ELR (cell line): ENCODE measurements at regions not wholly inside any gene's neighbourhood (a gene's known extent, or its start where the extent isn't known, plus 50 kb on each side); places are given as distances from the start of the nearest gene placed in this dataset.

Experiments
- DNase-seq: peaks from one replicate; pipeline ENCODE4 v3.0.0-alpha.2; 2015; ENCODE audit warnings: low read depth

DNA sequence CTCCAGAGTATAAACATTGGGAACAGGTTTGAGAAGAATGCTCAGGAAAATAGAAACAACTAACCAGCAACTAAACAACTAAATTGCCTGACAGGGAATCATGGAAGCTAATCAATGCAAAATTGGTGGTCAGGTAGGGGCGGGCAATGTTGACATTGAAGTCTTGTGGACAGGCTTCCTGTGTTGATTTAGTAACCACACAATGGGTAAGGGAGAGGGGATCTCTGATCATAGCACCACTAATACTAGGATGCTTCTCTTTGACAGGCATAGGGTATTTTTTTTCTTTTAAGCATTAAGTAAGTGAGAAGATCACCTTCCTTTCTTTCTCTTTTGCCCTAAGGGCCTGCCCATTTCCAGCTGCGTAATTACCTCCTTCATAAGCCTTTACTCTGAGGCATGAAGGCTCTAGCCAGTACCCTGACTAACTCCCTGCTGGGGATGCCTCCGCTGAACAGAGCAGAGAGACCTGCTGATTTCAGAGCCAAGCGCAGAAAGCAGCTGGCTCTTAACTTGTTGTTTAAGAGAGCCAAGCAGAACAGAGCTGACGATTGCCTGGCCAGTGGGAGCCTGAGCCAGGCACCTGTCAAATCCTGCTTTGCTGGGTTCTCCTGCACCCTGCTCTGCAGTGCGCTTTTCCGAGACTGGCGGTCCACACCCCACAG lies 118.7 kb downstream of the BMP2 start:
- no peak for DNase-seq

DNA sequence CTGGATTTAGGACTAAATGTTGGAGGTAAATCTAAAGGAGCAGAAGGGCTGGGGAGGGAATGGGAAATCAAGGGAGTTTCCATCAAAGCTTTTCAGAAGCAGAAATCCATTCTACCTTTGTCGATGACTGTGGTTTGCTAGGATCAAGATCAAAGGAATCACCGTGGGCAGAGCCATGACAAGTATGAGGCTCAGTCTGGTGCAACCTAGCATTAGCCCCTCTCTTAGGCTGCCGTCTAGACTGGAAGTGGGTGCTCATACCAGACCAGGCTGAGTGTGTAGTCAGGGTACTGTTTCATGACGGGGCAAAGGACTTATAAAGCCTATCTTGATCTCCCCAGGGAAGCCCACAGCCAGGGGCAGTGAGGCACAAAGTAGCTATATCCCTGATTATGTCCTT lies 120.5 kb downstream of the BMP2 start:
- DNase-seq: no peak

DNA sequence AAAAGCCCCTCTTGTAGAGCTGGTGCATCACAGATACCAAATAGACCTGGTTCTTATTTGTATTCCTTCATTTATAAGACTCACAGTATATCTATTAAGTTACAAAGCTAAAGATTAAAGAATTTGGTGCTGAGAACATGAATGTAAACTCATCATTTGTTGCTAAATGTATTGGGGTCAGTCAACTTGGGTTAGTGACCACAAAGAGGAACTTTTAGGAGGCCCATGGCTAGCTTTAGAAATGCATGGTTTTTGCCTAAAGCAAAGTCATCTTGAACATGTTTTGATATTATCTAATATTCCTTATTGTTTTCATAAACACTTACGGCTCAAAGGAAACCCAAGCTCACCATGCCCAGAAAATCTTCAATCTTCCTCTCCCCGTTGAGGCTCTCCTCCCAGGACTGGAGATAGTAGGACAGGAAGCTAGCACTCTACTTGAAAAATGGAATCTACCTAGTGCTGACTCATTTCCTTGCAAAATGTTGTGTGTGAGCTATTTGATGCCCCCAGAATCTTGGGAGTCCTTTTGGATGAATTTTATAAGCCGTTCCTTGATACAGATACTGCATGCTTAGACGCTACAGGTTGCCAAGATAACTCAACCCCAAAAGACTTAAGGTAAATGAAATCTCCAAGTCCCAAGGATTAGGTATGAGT lies 121.4 kb downstream of the BMP2 start:
- DNase-seq: no peak

DNA sequence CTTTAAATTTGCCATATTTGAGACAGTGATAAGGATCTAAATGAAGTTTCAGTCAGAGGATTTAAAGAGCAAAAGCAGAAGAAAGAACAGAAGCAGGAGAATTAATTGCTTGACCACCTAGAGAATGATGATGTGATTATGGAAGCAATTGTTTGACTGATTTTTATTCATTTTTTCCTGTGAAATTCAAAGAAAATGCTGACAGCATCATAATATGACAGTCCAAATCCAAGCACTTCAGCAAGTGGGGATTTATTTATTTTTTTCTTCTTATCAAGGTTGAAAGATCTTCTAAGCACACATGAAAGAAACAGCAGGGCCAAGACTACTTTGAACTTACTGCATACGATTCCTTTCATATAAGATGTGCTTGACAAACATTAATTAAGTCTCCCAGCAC lies 125.2 kb downstream of the BMP2 start:
- DNase-seq: no peak

DNA sequence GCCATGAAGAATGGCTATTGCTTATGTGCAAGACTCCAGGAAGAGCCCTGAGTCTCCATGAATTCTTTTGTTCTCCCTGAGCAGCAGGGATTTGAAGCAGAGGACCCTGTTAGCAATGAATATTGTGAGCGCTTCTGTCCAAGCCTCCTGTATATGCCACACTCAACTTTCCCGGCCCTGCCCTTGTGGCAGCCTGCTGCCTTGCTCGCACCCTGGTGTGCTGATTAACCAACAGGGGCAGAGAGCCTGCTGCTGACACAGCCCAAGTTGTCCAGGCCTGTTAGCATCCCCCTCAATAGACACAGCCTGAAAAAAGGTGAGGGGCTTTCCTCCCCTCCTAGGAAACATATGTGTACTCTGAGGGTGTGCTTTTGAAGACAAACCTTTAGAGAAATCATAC lies 131.4 kb downstream of the BMP2 start:
- DNase-seq: no peak

DNA sequence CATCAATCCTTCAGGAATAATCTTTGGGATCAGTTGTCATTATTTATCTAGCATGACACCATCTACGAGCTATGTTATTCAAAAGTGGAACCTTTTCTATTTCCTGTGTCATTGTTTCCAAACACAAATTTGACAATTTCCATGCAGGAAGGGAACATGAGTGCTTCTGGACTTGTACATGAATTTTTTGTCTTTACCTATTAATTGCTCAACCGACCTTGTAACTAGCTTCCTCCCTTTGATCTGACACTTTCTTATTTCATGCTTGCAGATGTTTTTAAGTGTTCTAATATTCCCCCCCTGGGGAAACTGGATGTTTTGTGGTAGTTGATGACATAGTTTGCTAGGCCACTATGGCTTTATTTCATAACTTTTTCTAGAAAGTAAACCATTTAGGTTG lies 139.4 kb downstream of the BMP2 start:
- no peak for DNase-seq

DNA sequence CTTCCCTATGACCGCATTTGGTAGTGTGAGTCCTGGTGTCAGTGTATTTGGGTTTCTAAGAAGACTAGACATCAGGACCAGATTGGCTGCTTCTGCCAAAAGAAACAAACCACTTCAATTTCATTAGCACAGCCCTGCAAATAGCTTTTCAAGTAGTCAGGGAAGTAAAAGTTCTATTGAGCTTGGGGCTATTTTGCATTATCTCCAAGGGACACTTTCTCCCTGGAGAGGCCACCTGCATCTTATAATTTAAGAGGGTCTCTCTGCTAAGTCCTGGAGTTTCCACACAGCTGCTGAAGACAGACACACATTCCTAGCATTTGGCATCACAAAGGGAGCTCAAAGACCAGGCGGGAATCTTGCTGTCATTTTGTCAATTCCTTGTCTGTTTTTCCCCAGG lies 141.2 kb downstream of the BMP2 start:
- DNase-seq: no peak

DNA sequence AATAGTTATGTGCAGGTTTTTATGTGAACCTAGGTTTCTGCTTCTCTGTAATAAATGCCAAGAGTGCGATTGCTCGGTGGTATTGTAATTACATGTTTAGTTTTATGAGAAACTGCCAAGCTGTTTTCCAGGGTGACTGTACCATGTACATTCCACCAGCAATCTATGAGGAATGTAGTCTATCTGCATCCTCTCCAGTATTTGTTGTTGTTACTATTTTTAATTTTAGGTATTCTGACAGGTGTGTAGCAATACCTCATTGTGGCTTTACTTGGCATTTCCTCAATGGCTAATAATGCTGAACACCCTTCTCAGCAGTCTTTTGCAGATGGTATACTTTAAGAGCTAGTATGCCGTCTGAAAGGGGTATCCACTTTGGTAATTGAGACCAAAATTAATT lies 142.1 kb downstream of the BMP2 start:
- DNase-seq: no peak

DNA sequence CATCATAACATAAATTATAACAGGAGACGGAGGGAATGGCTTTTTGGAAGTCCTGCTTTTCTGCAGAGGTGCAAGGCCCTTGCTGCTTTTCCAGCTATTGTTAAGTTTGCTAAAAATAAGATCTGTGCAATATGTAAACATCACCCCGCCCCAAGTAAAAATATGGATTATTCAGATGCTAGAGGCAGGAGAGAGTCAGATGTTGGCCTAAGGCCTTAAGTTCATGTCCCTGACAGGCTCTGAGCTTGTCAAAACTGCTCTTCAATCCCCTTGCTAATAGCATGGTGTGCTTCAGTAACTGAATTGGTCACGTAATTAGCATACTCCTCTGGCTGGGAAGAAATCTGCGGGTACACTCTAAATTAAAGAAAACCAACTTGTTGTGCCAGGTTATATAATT lies 147.5 kb downstream of the BMP2 start:
- no peak for DNase-seq

DNA sequence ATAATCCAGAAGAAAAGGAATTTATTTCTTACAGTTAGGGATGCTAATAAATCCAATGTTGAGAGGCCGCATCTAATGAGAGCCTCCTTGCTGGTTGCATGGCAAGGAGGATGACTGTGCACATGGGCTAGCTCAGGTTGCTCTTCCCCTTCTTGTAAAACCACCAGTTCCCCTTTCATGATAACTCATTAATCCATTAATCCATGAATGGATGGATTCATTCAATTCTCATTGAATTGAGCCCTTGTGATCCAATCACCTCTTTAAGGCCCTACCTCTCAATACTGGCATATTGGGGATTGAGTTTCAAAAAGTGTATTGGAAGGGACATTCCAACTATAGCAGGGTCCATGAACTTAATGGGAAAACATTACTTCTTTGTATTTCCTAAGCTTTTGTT lies 149.5 kb downstream of the BMP2 start:
- no peak for DNase-seq

DNA sequence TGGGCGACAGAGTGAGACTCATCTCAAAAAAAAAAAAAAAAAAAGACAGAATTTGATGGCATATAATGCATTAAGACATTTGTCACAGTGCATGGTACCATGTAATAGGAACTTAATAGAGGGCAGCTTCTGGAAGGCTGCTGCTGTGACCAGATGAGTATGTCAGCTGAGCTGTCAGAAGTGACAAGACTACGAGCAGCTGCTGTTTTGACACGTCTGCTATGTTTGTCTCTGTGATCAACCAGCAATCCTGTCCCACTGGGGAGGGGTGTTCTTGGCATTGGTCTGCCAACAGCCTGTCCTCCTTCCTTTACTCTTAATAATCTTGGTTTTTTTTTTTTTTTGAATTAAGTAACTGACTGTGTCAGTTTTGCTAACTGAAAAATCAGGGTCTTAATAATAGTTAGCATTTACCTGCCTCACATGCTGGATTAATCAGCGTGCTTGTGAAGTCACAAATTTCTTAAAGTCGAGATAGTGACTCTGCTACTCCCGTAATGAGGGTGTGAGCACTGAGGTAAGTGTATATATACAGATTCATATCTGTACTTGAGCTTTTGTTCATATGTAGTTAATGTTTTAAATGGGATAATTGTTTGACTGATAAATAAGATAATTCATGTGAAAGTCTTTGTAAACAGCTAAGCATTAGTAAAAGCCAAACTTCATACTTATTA lies 152.4 kb downstream of the BMP2 start:
- DNase-seq: no peak

DNA sequence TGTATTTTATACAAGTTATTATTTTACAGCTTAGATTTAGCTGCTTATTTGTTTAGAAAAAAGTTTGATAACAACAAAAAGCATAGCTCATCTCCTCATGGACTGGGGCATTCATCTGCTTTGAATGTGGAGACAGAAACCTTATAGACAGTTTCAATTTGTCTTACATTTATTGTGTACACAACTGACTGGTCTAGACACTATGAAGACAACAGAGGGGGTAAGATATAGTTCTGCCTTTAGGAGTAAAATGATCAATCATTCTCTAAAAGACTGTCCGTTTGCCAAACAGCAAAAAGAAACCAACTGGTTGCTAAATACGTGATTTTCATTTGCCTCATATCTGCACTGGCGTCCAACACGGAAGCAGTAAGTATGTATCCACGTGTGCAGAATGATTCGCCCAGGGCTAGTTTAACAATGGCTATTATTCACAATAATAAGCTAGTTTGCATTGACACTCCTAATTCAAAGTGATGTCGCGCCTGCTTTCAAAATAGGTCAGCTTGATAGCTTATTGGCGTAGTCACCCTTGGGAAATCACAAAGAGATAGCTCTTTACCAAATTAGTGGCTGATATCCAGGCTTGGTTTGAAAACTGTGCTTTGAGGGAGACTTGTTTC lies 153.6 kb downstream of the BMP2 start:
- no peak for DNase-seq

DNA sequence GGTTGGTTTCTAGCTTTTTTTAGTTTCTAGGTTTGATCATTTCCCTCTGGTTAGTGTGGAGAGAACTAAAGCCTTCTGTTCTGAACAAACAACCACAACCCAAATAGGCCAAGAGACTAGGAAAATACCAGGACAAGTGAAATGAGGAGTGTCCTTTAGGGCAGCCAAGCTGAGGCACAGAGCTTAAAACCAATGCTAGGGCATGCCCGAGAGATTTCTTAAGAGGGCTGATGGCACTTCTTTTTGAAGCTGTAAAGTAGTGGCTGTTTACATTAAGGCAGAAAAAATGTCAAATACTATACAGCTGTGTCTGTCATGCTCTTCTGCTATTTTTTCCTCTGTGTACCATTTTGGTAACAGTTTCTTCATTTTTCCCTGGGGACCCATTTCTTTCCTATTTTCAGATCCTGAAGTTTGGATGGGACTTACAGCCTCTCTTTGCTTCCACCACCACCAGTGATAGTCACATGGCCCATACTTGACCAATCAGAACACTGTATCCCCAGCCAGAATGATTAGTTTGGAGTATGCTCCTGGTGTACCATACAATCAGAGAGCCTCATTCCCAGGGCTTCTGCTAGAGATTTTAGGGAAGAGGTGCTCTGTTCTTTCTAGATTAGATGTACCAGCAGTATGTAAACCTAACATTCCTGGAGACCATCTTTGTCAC lies 154.4 kb downstream of the BMP2 start:
- DNase-seq: no peak

DNA sequence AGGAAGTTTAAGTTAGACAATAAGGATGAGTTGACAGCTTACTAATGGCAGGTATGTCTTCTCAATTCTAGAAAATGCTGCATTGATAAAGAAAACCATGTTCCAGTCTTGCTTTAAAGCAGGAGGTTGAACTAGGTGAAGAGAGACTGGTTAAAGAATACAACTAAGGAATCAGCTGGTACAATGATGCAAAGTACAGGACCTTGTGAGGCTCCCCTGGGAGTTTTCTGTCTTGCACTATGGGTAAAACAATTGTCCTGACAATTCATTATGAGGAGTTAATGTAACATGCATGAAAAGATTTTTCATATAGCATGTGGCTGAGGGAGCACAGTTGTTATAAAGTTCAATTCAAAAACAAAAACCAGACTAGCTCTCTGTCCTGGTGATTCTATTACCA lies 157.2 kb downstream of the BMP2 start:
- no peak for DNase-seq

DNA sequence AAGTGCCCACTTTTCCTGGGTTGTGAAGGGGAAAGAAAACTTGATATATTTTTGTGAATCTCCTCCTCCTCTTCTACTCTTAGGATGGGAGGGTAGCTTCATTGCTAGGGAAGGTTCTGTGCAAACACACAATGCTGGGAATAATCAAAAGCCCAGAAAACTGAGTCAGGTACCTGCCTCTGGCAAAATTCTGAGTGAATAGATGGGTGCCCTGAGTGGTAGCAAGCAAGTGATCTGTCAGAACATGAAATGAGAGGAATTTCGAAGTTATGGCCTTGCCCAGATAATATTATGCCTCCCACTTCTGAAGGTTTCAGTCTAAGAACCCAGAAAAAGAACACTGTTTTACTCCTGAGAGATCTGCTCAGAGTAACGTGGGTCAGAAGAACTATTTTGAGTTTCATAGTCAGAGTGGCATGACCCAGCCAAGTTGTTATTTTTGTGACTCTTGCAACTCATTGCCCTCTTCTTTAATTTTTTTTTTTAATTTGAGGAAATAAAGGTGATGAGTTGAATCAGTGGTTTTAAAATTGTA lies 158.3 kb downstream of the BMP2 start:
- no peak for DNase-seq

DNA sequence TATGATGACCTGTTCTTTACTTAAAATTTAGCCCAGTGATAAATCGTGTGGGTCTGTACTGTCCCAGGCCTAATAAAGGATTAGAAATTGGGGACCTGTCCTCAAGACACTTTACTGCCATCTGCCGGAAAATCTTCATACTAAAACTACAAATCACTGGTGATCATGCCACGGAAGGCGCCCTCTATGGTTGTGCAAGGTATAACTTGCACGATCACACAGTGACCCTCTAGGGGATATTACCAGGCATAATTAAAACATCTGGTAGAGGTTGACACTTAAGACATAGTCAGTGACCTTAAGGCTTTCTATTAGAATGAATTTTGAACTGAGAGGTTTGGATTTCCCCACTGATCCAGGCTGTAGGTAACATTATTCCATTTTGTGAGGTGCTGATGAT lies 172.6 kb downstream of the BMP2 start:
- DNase-seq: peak; percentile 4

DNA sequence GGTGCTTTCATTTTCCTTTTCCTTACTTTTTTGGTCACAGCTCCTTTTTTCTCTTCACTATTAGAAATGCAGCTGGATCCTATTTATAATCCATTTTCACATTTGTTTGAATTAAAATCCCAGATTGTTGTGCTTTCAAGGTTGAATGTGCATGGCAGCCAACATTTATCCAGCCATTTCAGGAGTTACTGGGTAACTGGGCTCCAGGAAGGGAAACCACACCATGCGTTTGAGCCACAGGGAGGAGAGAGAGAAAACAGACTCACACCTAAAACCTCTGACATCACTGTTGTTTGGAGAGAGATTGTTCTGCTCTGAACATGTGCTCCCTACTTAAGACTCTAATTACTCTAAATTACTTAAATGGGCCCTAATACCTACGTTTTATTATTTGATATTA lies 173.4 kb downstream of the BMP2 start:
- DNase-seq: no peak

DNA sequence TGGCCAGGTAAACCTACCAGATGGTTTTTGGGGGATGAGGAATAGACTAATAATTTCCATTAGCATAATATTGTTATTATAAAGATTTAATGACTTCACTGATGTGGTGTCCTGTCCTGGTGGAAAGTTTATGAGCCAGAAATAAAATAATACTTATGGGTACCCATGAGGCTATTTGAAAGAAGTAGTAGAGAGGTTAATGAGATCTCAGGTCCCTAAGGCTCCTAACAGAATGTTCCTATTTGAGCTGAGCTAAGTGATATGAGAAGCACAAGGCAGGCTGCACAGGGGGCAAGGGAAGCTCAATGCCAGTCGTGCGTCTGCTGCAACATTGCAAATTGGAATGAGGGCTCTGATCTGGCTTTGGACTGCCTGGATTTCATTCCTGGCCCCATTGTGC lies 174.1 kb downstream of the BMP2 start:
- DNase-seq: no peak

DNA sequence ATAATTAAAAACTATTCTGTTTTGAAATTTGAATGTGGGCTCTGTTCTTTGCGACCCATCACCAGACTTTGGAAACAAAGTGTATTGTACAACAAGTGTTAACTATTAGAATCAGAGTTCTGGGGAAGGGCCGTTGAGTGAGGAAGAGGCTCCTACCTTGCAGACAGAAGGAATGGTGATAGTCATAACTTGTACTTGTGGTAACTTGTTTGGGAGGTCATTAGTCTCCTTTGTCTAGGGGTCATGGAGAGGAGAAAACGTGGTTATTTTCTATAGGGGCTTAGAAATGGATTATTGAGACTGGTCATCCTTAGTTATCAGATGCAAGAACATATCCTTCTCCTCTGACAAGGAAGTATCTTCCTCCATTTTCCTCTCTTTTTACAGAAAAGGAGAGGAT lies 174.8 kb downstream of the BMP2 start:
- DNase-seq: no peak

DNA sequence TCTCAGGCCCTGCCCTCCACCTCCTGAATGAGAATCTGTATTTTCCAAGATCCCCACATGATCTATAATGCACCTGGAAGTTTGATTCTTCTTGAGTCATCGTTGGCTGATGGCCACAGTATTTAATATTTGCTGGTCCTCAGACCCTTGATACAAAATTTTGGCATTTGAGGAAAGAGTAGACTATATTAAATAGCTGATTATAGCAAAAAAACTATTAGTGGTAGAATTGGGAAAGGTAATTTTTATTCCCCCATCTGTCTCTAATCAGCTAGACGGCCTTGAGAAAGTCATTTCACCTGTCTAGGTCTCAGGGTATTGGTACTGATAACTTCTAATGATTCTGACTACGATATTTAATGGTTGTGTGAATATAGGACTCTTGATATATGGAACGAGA lies 176.8 kb downstream of the BMP2 start:
- no peak for DNase-seq

DNA sequence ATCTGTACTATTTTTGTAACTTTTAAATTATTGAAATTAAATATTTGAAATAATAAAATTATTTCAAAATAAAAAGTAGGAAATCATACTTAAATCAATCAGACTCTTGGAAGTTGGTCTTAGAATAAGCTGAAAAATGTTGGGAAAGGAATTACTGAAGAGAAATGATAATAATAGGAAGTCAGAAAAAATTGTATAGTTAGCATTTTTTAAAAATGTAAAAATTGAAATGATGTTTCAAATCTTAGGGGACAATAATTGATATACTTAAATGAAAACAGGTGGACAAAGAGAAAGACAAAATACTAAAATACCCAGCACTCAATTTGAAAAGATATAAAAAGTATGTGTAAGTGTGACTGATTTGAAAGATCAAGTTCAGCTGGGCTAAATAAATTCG lies 186.1 kb downstream of the BMP2 start:
- no peak for DNase-seq

DNA sequence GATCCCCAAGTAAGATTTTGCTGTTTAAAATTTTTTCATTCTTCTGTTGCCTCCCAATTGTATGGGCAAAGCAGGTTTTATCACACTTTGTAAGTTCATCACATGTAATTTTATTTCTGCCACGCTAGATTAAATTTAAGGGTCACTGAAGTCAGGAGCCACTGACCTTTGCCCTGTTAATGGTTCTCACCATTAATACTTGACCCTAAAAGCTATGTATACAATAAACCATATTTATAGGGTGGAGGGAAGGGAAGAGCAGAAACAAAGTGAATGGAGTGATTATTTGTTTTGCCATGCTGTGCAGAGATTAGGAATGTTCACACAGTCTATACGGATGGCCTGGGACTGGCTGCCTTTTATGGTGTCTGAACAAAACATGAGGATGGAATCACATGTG lies 186.7 kb downstream of the BMP2 start:
- no peak for DNase-seq
